IPS-NIHi7 (cell line): ENCODE measurements at regions not wholly inside any gene's neighbourhood (a gene's known extent, or its start where the extent isn't known, plus 50 kb on each side); places are given as distances from the start of the nearest gene placed in this dataset.
A peak's percentile ranks its signal among the peaks of the same experiment; 100 is the strongest.
"Not testable (repeated sequence)": the region's sequence is repeated elsewhere in the genome, so short reads cannot be mapped to it uniquely, and the experiment has no call there.

Experiments
- DNase-seq: peaks from one replicate; pipeline ENCODE4 v3.0.0; 2012; ENCODE audit warnings: mixed read lengths; ENCODE audit errors: extremely low spot score

- peak; percentile 9 for DNase-seq
These were observed 943.6 kb downstream of the DIPK2A start for GRCh38 chr3:144915202-144915601.

- DNase-seq = no peak
These were observed 950.1 kb downstream of the DIPK2A start for GRCh38 chr3:144921710-144922109.

GRCh38 chr3:144923046-144923775, 951.6 kb downstream of the DIPK2A start:
- DNase-seq = no peak

GRCh38 chr3:144930431-144930830, 958.8 kb downstream of the DIPK2A start:
- DNase-seq = no peak

GRCh38 chr3:144931590-144931989, 960.0 kb downstream of the DIPK2A start:
- DNase-seq = no peak

- no peak for DNase-seq
These were observed 970.6 kb downstream of the DIPK2A start for GRCh38 chr3:144942093-144942837.

GRCh38 chr3:144942838-144943197, 971.2 kb downstream of the DIPK2A start:
- no peak for DNase-seq

- no peak for DNase-seq
These were observed 976.3 kb downstream of the DIPK2A start for GRCh38 chr3:144947895-144948294.

- no peak for DNase-seq
These were observed 977.1 kb downstream of the DIPK2A start for GRCh38 chr3:144948711-144949110.

GRCh38 chr3:144953959-144954358, 982.3 kb downstream of the DIPK2A start:
- DNase-seq = peak; percentile 6

GRCh38 chr3:144957398-144958101, 985.9 kb downstream of the DIPK2A start:
- no peak for DNase-seq

- no peak for DNase-seq
These were observed 992.2 kb downstream of the DIPK2A start for GRCh38 chr3:144963810-144964209.

- no peak for DNase-seq
These were observed 994.9 kb downstream of the DIPK2A start for GRCh38 chr3:144966560-144966959.

GRCh38 chr3:144968750-144969350, 997.2 kb downstream of the DIPK2A start:
- DNase-seq = no peak

- not testable (repeated sequence) for DNase-seq
These were observed 1012.9 kb downstream of the DIPK2A start for GRCh38 chr3:144984481-144984880.

GRCh38 chr3:144989807-144990206, 1018.2 kb downstream of the DIPK2A start:
- DNase-seq = no peak

- no peak for DNase-seq
These were observed 1024.2 kb downstream of the DIPK2A start for GRCh38 chr3:144995856-144996255.

GRCh38 chr3:145005427-145005826, 1033.8 kb downstream of the DIPK2A start:
- DNase-seq = no peak

GRCh38 chr3:145006271-145006670, 1034.6 kb downstream of the DIPK2A start:
- no peak for DNase-seq

GRCh38 chr3:145013931-145014330, 1042.3 kb downstream of the DIPK2A start:
- DNase-seq = no peak

GRCh38 chr3:145015253-145015652, 1043.6 kb downstream of the DIPK2A start:
- no peak for DNase-seq

GRCh38 chr3:145017959-145018358, 1046.3 kb downstream of the DIPK2A start:
- peak; percentile 9 for DNase-seq
